ENCODE measurements at regions not wholly inside any gene's neighbourhood (a gene's known extent, or its start where the extent isn't known, plus 50 kb on each side); places are given as distances from the start of the nearest gene placed in this dataset.

GRCh38 chr16:73151941-73152340 is 104.0 kb upstream of the ZFHX3 start:
- Histone ChIP-seq H3K27me3 (ENCODE audit: control insufficient read depth, insufficient read depth, low read length) (no peaks in the 10 kb centered on the region), H3K36me3 (ENCODE audit: control insufficient read depth, insufficient read depth, low read length) (no peaks in the 10 kb centered on the region), H3K4me3 (ENCODE audit: low read depth, low read length) (no peak overlapping the region)
- FAIRE-seq, result no peak
- TF ChIP-seq, protein P1, sequence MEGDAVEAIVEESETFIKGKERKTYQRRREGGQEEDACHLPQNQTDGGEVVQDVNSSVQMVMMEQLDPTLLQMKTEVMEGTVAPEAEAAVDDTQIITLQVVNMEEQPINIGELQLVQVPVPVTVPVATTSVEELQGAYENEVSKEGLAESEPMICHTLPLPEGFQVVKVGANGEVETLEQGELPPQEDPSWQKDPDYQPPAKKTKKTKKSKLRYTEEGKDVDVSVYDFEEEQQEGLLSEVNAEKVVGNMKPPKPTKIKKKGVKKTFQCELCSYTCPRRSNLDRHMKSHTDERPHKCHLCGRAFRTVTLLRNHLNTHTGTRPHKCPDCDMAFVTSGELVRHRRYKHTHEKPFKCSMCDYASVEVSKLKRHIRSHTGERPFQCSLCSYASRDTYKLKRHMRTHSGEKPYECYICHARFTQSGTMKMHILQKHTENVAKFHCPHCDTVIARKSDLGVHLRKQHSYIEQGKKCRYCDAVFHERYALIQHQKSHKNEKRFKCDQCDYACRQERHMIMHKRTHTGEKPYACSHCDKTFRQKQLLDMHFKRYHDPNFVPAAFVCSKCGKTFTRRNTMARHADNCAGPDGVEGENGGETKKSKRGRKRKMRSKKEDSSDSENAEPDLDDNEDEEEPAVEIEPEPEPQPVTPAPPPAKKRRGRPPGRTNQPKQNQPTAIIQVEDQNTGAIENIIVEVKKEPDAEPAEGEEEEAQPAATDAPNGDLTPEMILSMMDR (IDR thresholded peaks at IDR 0.05; ENCODE audit: insufficient read depth, low read length, severe bottlenecking), result no peak
- DNase-seq (ENCODE audit: low read depth), result no peak

DNA sequence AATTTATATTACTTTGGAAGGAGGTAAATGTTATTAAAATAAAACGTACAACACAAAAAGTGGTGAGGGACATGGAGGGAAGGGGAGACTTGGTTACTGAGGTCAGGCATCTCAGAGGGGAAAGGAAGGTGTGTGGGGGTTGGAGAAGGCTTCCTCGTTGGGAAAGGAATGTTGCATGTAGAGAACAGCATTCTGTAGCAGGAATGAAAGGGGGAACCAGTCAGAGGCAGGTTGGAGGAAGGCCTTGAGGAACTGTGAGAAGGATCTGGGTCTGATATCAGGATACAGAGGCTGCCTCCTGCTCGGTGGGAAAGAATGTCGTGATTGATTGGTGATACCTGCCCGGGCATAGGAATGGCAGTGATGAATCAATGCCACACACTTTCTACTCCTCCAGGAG is 103.3 kb upstream of the ZFHX3 start:
- no peaks in the 10 kb centered on the region for H3K27me3 ChIP-seq (ENCODE audit: control insufficient read depth, insufficient read depth, low read length)
- DNase-seq (ENCODE audit: low read depth) (no peak), FAIRE-seq (no peak)
- no peak overlapping the region for H3K4me3 ChIP-seq (ENCODE audit: low read depth, low read length)
- TF ChIP-seq, protein P1 (IDR thresholded peaks at IDR 0.05; ENCODE audit: insufficient read depth, low read length, severe bottlenecking), result no peak
- H3K36me3 ChIP-seq (ENCODE audit: control insufficient read depth, insufficient read depth, low read length), result no peaks in the 10 kb centered on the region

- no peaks in the 10 kb centered on the region for H3K27me3 ChIP-seq (ENCODE audit: control insufficient read depth, insufficient read depth, low read length)
- DNase-seq (ENCODE audit: low read depth) (no peak), FAIRE-seq (no peak)
- no peaks in the 10 kb centered on the region for H3K36me3 ChIP-seq (ENCODE audit: control insufficient read depth, insufficient read depth, low read length)
- TF ChIP-seq, protein P1 (IDR thresholded peaks at IDR 0.05; ENCODE audit: insufficient read depth, low read length, severe bottlenecking), result no peak
- no peak overlapping the region for H3K4me3 ChIP-seq (ENCODE audit: low read depth, low read length)
These were observed 102.9 kb upstream of the ZFHX3 start for GRCh38 chr16:73150786-73151185.

- H3K4me3 ChIP-seq (ENCODE audit: low read depth, low read length), result no peak overlapping the region
- FAIRE-seq, result no peak
- TF ChIP-seq, protein P1 (IDR thresholded peaks at IDR 0.05; ENCODE audit: insufficient read depth, low read length, severe bottlenecking), result no peak
These were observed 101.4 kb upstream of the ZFHX3 start for GRCh38 chr16:73149334-73149733.

GRCh38 chr16:73147958-73148357 is 100.0 kb upstream of the ZFHX3 start:
- no peak for DNase-seq (ENCODE audit: low read depth)
- TF ChIP-seq, protein P1 (IDR thresholded peaks at IDR 0.05; ENCODE audit: insufficient read depth, low read length, severe bottlenecking), result no peak
- no peak overlapping the region for H3K4me3 ChIP-seq (ENCODE audit: low read depth, low read length)
- peaks cover 4% of the 10 kb centered on the region for H3K27me3 ChIP-seq (ENCODE audit: control insufficient read depth, insufficient read depth, low read length)
- no peak for FAIRE-seq
- H3K36me3 ChIP-seq (ENCODE audit: control insufficient read depth, insufficient read depth, low read length), result no peaks in the 10 kb centered on the region

More at GRCh38 chr16:73149334-73149733, 101.4 kb upstream of the ZFHX3 start:
- no peaks in the 10 kb centered on the region for H3K36me3 ChIP-seq (ENCODE audit: control insufficient read depth, insufficient read depth, low read length)
- no peak for DNase-seq (ENCODE audit: low read depth)
- H3K27me3 ChIP-seq (ENCODE audit: control insufficient read depth, insufficient read depth, low read length), result no peaks in the 10 kb centered on the region

- TF ChIP-seq, protein P1 (IDR thresholded peaks at IDR 0.05; ENCODE audit: insufficient read depth, low read length, severe bottlenecking), result no peak
- DNase-seq (ENCODE audit: low read depth), result no peak
- FAIRE-seq, result no peak
- H3K27me3 ChIP-seq (ENCODE audit: control insufficient read depth, insufficient read depth, low read length), result peaks cover 4% of the 10 kb centered on the region
- H3K4me3 ChIP-seq (ENCODE audit: low read depth, low read length), result no peak overlapping the region
- H3K36me3 ChIP-seq (ENCODE audit: control insufficient read depth, insufficient read depth, low read length), result no peaks in the 10 kb centered on the region
These were observed 97.4 kb upstream of the ZFHX3 start for GRCh38 chr16:73145166-73145880.
